CD4-positive, alpha-beta memory T cell (primary cell): ENCODE measurements at regions not wholly inside any gene's neighbourhood (a gene's known extent, or its start where the extent isn't known, plus 50 kb on each side); places are given as distances from the start of the nearest gene placed in this dataset.

Experiments
- CTCF ChIA-PET: fragments of 350-600 bp; sonication (Branson Sonifier 250); formaldehyde crosslinking; loops from one replicate; lab custom pipeline; 2021; ENCODE audit warnings: inconsistent platforms; ENCODE audit not compliant: partially characterized antibody; lab: Charles Lee
- POLR2A ChIA-PET: fragments of 350-600 bp; sonication (Branson Sonifier 250); formaldehyde crosslinking; loops from one replicate; lab custom pipeline; 2021; ENCODE audit not compliant: partially characterized antibody; lab: Charles Lee
- DNase-seq, 5 donors: peaks; one replicate each; pipeline versions ENCODE4 v3.0.0 to v3.0.0-alpha.2; 2020 to 2022; ENCODE audit warnings: mixed read lengths in 1 of 5
- H3K27ac ChIP-seq: one replicate; pipeline ENCODE4 v1.7.0; 2013; ENCODE audit warnings: low read depth, low read length
- H3K27me3 ChIP-seq: 2 replicates; pipeline ENCODE4 v1.7.0; 2013; ENCODE audit warnings: mild to moderate bottlenecking, low read length, moderate library complexity; ENCODE audit not compliant: insufficient read depth
- H3K36me3 ChIP-seq: 2 replicates; pipeline ENCODE4 v1.7.0; 2013; ENCODE audit warnings: mild to moderate bottlenecking, low read length, moderate library complexity; ENCODE audit not compliant: insufficient read depth
- H3K4me1 ChIP-seq: 2 replicates; pipeline ENCODE4 v1.7.0; 2013; ENCODE audit warnings: mild to moderate bottlenecking, low read length, moderate library complexity; ENCODE audit not compliant: insufficient read depth
- H3K4me3 ChIP-seq, 2 donors: one replicate each; pipeline ENCODE4 v1.7.0; 2013; ENCODE audit warnings: low read length in 2 of 2, mild to moderate bottlenecking in 1 of 2
- H3K9me3 ChIP-seq, 2 donors: one replicate each; pipeline ENCODE4 v1.7.0; 2013; ENCODE audit warnings: low read length in 2 of 2, control low read depth in 1 of 2; ENCODE audit not compliant: control insufficient read depth in 1 of 2
- H3K27ac Mint-ChIP-seq, 7 donors: one replicate each; pipeline ENCODE4 v1.8.0; 2020 to 2021; ENCODE audit warnings: mixed read lengths in 7 of 7, mild to moderate bottlenecking in 6 of 7, inconsistent platforms in 3 of 7, moderate library complexity in 3 of 7
- H3K27me3 Mint-ChIP-seq, 2 donors: one replicate each; pipeline ENCODE4 v1.8.0; 2020 to 2021; ENCODE audit warnings: mixed read lengths in 2 of 2
- H3K36me3 Mint-ChIP-seq, 2 donors: one replicate each; pipeline ENCODE4 v1.8.0; 2020 to 2021; ENCODE audit warnings: mixed read lengths in 2 of 2, inconsistent platforms in 1 of 2, mild to moderate bottlenecking in 1 of 2
- H3K4me1 Mint-ChIP-seq, 4 donors: one replicate each; pipeline ENCODE4 v1.8.0; 2020 to 2021; ENCODE audit warnings: mixed read lengths in 4 of 4, mild to moderate bottlenecking in 1 of 4
- H3K4me3 Mint-ChIP-seq, 8 donors: one replicate each; pipeline ENCODE4 v1.8.0; 2020 to 2021; ENCODE audit warnings: mixed read lengths in 8 of 8, mild to moderate bottlenecking in 7 of 8, moderate library complexity in 6 of 8, inconsistent platforms in 3 of 8
- H3K9me3 Mint-ChIP-seq, 8 donors: one replicate each; pipeline ENCODE4 v1.8.0; 2020 to 2021; ENCODE audit warnings: mixed read lengths in 8 of 8, mild to moderate bottlenecking in 5 of 8, inconsistent platforms in 3 of 8, moderate library complexity in 1 of 8
- intact Hi-C: fragments of 100-400 bp; cut with micrococcal nuclease; formaldehyde crosslinking; loops from one replicate; pipeline ENCODE4 v1.15.1; 2023

DNA sequence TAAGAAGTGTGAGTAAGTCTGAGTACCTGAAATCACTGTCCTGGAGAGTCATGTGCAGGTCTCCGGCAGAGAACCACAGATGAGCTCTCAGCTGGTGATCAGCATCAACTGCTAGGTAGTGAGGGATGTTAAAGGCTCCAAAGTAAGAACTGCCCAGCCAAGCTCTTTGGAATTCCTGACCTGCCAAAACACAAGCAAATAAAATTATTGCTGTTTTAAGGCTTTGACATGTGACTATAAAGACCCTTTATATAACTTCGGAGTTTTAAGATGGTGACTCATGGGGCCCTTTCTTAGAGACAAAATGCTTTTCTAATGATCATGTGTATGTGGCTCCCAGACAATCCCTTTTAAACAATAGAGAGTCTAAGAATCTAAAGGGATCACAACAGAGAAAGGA is 855.7 kb downstream of the TRIB2 start:
- Histone ChIP-seq H3K4me3 (no peak overlapping the region), H3K27me3 (no peaks in the 10 kb centered on the region), H3K4me1 (no peaks in the 10 kb centered on the region), H3K36me3 (no peaks in the 10 kb centered on the region), H3K27ac (no peak overlapping the region), H3K9me3 (no peaks in the 10 kb centered on the region)
- Mint-ChIP-seq H3K27ac (no peak overlapping the region), H3K9me3 (peaks cover 0 to 3% (median 0%) of the 10 kb centered on the region in 8 donors), H3K27me3 (no peaks in the 10 kb centered on the region), H3K36me3 (no peaks in the 10 kb centered on the region), H3K4me3 (no peak overlapping the region), H3K4me1 (no peaks in the 10 kb centered on the region)
- intact Hi-C loops, result no loop called here
- ChIA-PET CTCF (no interaction called here), POLR2A (no interaction called here)
- no peak for DNase-seq

DNA sequence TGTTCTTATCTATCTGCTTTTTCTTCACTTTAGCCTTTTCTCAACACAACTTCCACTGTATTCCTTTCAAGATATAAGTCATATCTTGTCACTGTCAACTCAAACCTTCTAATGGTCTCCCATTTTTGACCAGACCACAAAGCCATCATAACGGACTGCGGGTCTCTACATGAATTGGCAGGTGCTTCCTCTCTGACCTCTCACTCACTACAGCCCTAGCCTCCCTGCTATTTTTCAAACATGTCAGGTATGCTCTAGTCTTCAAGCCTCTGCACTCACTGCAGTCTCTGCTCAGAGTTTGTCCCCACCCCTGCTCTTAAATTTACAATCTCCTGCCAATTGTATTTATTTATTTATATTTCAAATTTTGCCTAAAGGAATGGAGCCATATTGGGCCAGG is 858.1 kb downstream of the TRIB2 start:
- no peak for DNase-seq
- Histone ChIP-seq H3K36me3 (no peaks in the 10 kb centered on the region), H3K27ac (no peak overlapping the region), H3K4me1 (no peaks in the 10 kb centered on the region), H3K27me3 (no peaks in the 10 kb centered on the region), H3K9me3 (no peaks in the 10 kb centered on the region), H3K4me3 (no peak overlapping the region)
- H3K27ac Mint-ChIP-seq, result no peak overlapping the region
- H3K27me3 Mint-ChIP-seq, result no peaks in the 10 kb centered on the region
- POLR2A ChIA-PET, result no interaction called here
- H3K9me3 Mint-ChIP-seq, result peaks cover 0 to 3% (median 0%) of the 10 kb centered on the region in 8 donors
- no peak overlapping the region for H3K4me3 Mint-ChIP-seq
- intact Hi-C loops, result no loop called here
- no peaks in the 10 kb centered on the region for H3K36me3 Mint-ChIP-seq
- H3K4me1 Mint-ChIP-seq, result no peaks in the 10 kb centered on the region
- CTCF ChIA-PET, result no interaction called here

DNA sequence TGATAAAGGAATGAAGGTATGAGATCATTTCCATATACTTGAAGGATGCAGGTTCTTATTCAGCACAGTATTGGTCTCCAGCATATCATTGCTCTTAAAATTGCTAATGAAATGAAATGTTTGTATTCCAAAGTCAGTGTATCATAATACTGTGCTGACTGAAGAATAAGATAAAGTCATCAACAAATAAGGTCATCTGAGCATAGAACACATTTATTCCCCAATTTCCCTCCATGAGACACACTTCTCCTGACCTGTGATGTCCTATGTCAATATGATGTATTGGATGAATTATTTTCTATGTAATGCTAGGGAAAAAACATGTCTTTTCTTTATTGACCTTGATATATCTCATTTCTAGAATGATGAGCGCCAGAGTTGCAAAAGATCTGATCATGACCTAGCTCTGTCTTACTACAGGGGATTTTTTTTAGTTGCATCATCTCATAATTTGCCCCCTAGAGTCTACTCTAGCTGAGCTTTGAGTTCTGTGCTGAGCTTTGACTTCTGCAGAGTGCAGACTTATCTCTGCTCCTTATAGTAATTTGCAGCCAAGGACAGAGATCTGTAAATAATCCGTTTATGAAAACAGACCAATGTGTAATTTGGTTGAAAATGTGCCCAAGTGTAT is 859.8 kb downstream of the TRIB2 start:
- Histone ChIP-seq H3K9me3 (no peaks in the 10 kb centered on the region), H3K27ac (no peak overlapping the region), H3K4me3 (no peak overlapping the region), H3K36me3 (no peaks in the 10 kb centered on the region), H3K4me1 (no peaks in the 10 kb centered on the region), H3K27me3 (no peaks in the 10 kb centered on the region)
- Mint-ChIP-seq H3K36me3 (no peaks in the 10 kb centered on the region), H3K27me3 (no peaks in the 10 kb centered on the region), H3K4me1 (no peaks in the 10 kb centered on the region), H3K4me3 (no peak overlapping the region), H3K9me3 (peaks cover 0 to 3% (median 0%) of the 10 kb centered on the region in 8 donors), H3K27ac (no peak overlapping the region)
- ChIA-PET POLR2A (no interaction called here), CTCF (no interaction called here)
- DNase-seq, result no peak
- intact Hi-C loops, result no loop called here

GRCh38 chr2:13578547-13578946 is 861.8 kb downstream of the TRIB2 start:
- Histone ChIP-seq H3K27ac (no peak overlapping the region), H3K4me1 (no peaks in the 10 kb centered on the region), H3K9me3 (no peaks in the 10 kb centered on the region), H3K27me3 (no peaks in the 10 kb centered on the region), H3K4me3 (no peak overlapping the region), H3K36me3 (no peaks in the 10 kb centered on the region)
- POLR2A ChIA-PET, result no interaction called here
- no peak for DNase-seq
- no peaks in the 10 kb centered on the region for H3K36me3 Mint-ChIP-seq
- CTCF ChIA-PET, result no interaction called here
- H3K4me3 Mint-ChIP-seq, result no peak overlapping the region
- no peaks in the 10 kb centered on the region for H3K27me3 Mint-ChIP-seq
- peaks cover 0 to 6% (median 1%) of the 10 kb centered on the region in 8 donors for H3K9me3 Mint-ChIP-seq
- H3K27ac Mint-ChIP-seq, result no peak overlapping the region
- H3K4me1 Mint-ChIP-seq, result no peaks in the 10 kb centered on the region
- intact Hi-C loops, result no loop called here

GRCh38 chr2:13581471-13581870 is 864.7 kb downstream of the TRIB2 start:
- ChIA-PET CTCF (no interaction called here), POLR2A (no interaction called here)
- no peak overlapping the region for H3K27ac Mint-ChIP-seq
- H3K4me1 Mint-ChIP-seq, result no peaks in the 10 kb centered on the region
- H3K36me3 ChIP-seq, result no peaks in the 10 kb centered on the region
- intact Hi-C loops, result no loop called here
- no peak overlapping the region for H3K27ac ChIP-seq
- H3K9me3 Mint-ChIP-seq, result peaks cover 0 to 9% (median under 1%) of the 10 kb centered on the region in 8 donors
- no peak overlapping the region for H3K4me3 Mint-ChIP-seq
- no peaks in the 10 kb centered on the region for H3K4me1 ChIP-seq
- no peak for DNase-seq
- H3K36me3 Mint-ChIP-seq, result no peaks in the 10 kb centered on the region
- no peaks in the 10 kb centered on the region for H3K27me3 ChIP-seq
- H3K4me3 ChIP-seq, result no peak overlapping the region
- H3K9me3 ChIP-seq, result no peaks in the 10 kb centered on the region
- H3K27me3 Mint-ChIP-seq, result no peaks in the 10 kb centered on the region

GRCh38 chr2:13583609-13584008 is 866.9 kb downstream of the TRIB2 start:
- Mint-ChIP-seq H3K4me3 (no peak overlapping the region), H3K4me1 (no peaks in the 10 kb centered on the region), H3K27ac (no peak overlapping the region), H3K27me3 (no peaks in the 10 kb centered on the region), H3K36me3 (no peaks in the 10 kb centered on the region), H3K9me3 (peaks cover 0 to 9% (median under 1%) of the 10 kb centered on the region in 8 donors)
- ChIA-PET POLR2A (no interaction called here), CTCF (no interaction called here)
- Histone ChIP-seq H3K27me3 (no peaks in the 10 kb centered on the region), H3K27ac (no peak overlapping the region), H3K9me3 (no peaks in the 10 kb centered on the region), H3K4me3 (no peak overlapping the region), H3K36me3 (no peaks in the 10 kb centered on the region), H3K4me1 (no peaks in the 10 kb centered on the region)
- intact Hi-C loops, result no loop called here
- no peak for DNase-seq

DNA sequence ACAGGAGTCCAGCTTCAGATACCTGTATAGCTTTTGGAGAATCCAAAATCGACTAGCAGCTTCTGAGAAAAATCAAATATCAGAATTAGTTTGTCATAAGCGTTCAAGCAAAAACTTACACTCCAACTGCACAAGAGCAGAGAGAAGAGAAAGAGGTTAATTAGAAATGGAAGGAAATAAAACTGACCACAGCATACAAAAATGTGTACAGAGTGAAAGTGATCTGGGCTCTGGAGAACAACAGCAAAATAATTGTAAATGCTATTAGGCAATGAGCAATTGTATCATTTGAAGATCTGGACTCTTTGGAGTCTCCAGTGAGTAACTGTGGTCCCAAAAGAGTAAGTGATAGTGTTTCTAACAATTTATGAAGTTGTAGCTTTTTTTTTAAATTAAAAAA is 867.3 kb downstream of the TRIB2 start:
- ChIA-PET CTCF (no interaction called here), POLR2A (no interaction called here)
- no peak for DNase-seq
- no peak overlapping the region for H3K4me3 ChIP-seq
- Mint-ChIP-seq H3K9me3 (peaks cover 0 to 9% (median under 1%) of the 10 kb centered on the region in 8 donors), H3K27ac (no peak overlapping the region), H3K27me3 (no peaks in the 10 kb centered on the region), H3K4me3 (no peak overlapping the region), H3K4me1 (no peaks in the 10 kb centered on the region), H3K36me3 (no peaks in the 10 kb centered on the region)
- H3K36me3 ChIP-seq, result no peaks in the 10 kb centered on the region
- H3K27ac ChIP-seq, result no peak overlapping the region
- no peaks in the 10 kb centered on the region for H3K4me1 ChIP-seq
- intact Hi-C loops, result no loop called here
- no peaks in the 10 kb centered on the region for H3K27me3 ChIP-seq
- no peaks in the 10 kb centered on the region for H3K9me3 ChIP-seq

- ChIA-PET POLR2A (no interaction called here), CTCF (no interaction called here)
- no peak for DNase-seq
- Mint-ChIP-seq H3K36me3 (no peaks in the 10 kb centered on the region), H3K4me1 (no peaks in the 10 kb centered on the region), H3K4me3 (no peak overlapping the region), H3K9me3 (peaks cover 0 to 9% (median under 1%) of the 10 kb centered on the region in 8 donors), H3K27ac (no peak overlapping the region), H3K27me3 (no peaks in the 10 kb centered on the region)
- Histone ChIP-seq H3K27me3 (no peaks in the 10 kb centered on the region), H3K9me3 (no peaks in the 10 kb centered on the region), H3K4me3 (no peak overlapping the region), H3K36me3 (no peaks in the 10 kb centered on the region), H3K4me1 (no peaks in the 10 kb centered on the region), H3K27ac (no peak overlapping the region)
- intact Hi-C loops, result no loop called here
These were observed 869.0 kb downstream of the TRIB2 start for GRCh38 chr2:13585732-13586131.
